Parathyroid adenoma (tissue), 2 donors: ENCODE measurements at regions not wholly inside any gene's neighbourhood (a gene's known extent, or its start where the extent isn't known, plus 50 kb on each side); places are given as distances from the start of the nearest gene placed in this dataset.

Source experiments
- H2AFZ ChIP-seq: fragments of 300-600 bp; sonication (generic); one replicate; pipeline ENCODE4 v1.7.0; 2017; ENCODE audit warnings: antibody characterized with exemption, mild to moderate bottlenecking
- H3K27ac ChIP-seq: fragments of 300-600 bp; sonication (generic); one replicate; pipeline ENCODE4 v1.7.0; 2017
- H3K27me3 ChIP-seq: fragments of 300-600 bp; sonication (generic); one replicate; pipeline ENCODE4 v1.7.0; 2017; ENCODE audit warnings: low read length; ENCODE audit not compliant: control insufficient read depth, insufficient read depth
- H3K36me3 ChIP-seq: fragments of 300-600 bp; sonication (generic); one replicate; pipeline ENCODE4 v1.7.0; 2017; ENCODE audit warnings: low read length; ENCODE audit not compliant: control insufficient read depth, insufficient read depth
- H3K4me1 ChIP-seq: fragments of 300-600 bp; sonication (generic); one replicate; pipeline ENCODE4 v1.7.0; 2017; ENCODE audit warnings: control low read depth
- H3K4me2 ChIP-seq: fragments of 300-600 bp; sonication (generic); one replicate; pipeline ENCODE4 v1.7.0; 2017; ENCODE audit warnings: low read length
- H3K4me3 ChIP-seq: fragments of 300-600 bp; sonication (generic); one replicate; pipeline ENCODE4 v1.7.0; 2017; ENCODE audit warnings: low read depth, low read length
- H3K79me2 ChIP-seq: fragments of 300-600 bp; sonication (generic); one replicate; pipeline ENCODE4 v1.7.0; 2017; ENCODE audit warnings: control low read depth
- H3K9ac ChIP-seq: fragments of 300-600 bp; sonication (generic); one replicate; pipeline ENCODE4 v1.7.0; 2017; ENCODE audit warnings: mild to moderate bottlenecking
- H3K9me3 ChIP-seq: fragments of 300-600 bp; sonication (generic); one replicate; pipeline ENCODE4 v1.7.0; 2017; ENCODE audit warnings: low read length; ENCODE audit not compliant: control insufficient read depth
- TF ChIP-seq, protein P1 (sequence below): fragments of 300-600 bp; sonication (generic); IDR thresholded peaks from one replicate; pipeline ENCODE4 v1.7.0; 2017; ENCODE audit warnings: antibody characterized with exemption, mild to moderate bottlenecking
- donor health status: primary hyperparathyroidism.

DNA sequence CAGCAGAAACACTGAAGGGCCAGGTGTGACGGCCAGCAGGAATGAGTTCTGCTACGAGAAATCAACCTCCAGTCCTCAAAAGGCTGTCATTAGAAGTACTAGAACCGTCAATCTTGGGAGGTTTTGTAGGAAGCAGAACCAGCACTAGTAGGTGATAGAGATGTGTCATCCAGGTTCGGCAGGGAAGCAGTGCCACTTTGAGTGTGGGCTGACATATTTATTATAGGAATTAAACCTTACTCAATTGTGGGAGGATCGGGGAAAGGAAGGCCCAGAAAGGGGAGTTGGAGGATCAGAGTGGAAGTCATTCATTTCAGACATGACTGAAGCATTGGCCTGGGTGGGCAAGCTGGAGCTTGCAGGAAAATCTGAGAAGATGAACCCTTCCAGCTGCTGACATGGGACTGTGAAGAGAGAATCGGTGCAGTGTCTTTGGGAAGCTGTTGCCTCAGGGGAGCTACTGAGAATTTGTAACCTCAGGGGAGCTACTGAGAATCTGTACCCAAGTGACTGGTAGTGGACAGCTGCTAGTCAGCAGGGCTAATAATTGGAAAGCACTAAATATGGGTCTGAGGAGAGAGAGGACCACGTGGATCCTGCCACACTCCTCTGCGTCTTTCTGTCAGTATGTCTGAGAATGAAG is 177.4 kb downstream of the SPRY1 start:
- H3K36me3 ChIP-seq, result no peaks in the 10 kb centered on the region
- no peaks in the 10 kb centered on the region for H3K27me3 ChIP-seq
- H3K9ac ChIP-seq, result no peak overlapping the region
- H3K9me3 ChIP-seq, result no peaks in the 10 kb centered on the region
- H3K4me1 ChIP-seq, result no peaks in the 10 kb centered on the region
- H2AFZ ChIP-seq, result no peak overlapping the region
- TF ChIP-seq, protein P1, sequence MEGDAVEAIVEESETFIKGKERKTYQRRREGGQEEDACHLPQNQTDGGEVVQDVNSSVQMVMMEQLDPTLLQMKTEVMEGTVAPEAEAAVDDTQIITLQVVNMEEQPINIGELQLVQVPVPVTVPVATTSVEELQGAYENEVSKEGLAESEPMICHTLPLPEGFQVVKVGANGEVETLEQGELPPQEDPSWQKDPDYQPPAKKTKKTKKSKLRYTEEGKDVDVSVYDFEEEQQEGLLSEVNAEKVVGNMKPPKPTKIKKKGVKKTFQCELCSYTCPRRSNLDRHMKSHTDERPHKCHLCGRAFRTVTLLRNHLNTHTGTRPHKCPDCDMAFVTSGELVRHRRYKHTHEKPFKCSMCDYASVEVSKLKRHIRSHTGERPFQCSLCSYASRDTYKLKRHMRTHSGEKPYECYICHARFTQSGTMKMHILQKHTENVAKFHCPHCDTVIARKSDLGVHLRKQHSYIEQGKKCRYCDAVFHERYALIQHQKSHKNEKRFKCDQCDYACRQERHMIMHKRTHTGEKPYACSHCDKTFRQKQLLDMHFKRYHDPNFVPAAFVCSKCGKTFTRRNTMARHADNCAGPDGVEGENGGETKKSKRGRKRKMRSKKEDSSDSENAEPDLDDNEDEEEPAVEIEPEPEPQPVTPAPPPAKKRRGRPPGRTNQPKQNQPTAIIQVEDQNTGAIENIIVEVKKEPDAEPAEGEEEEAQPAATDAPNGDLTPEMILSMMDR, result no peak
- no peak overlapping the region for H3K4me2 ChIP-seq
- H3K79me2 ChIP-seq, result no peaks in the 10 kb centered on the region
- no peak overlapping the region for H3K4me3 ChIP-seq
- H3K27ac ChIP-seq, result no peak overlapping the region

DNA sequence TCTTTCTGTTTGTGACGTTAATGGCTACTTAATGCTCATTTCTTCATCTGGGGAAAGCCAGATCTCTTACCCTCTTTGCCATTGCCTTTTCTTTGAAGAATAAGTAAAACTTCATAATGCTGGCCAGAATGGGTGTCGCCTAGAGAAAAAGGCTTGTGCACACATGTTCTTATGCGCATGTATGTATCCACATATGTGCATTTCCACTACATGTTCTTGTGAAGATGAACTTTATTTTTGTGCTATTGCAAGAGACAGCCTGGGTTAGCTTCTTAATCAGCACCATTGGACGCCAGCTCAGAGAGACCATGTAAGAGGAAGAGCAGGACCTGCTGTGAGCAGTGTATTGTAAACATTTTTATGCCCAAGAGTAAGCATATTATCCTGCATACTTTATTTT is 178.7 kb downstream of the SPRY1 start:
- Histone ChIP-seq H3K9me3 (no peaks in the 10 kb centered on the region), H3K4me2 (no peak overlapping the region), H3K9ac (no peak overlapping the region), H2AFZ (no peak overlapping the region), H3K4me1 (no peaks in the 10 kb centered on the region), H3K36me3 (no peaks in the 10 kb centered on the region), H3K79me2 (no peaks in the 10 kb centered on the region), H3K27ac (no peak overlapping the region), H3K27me3 (no peaks in the 10 kb centered on the region), H3K4me3 (no peak overlapping the region)
- TF ChIP-seq, protein P1, result no peak

DNA sequence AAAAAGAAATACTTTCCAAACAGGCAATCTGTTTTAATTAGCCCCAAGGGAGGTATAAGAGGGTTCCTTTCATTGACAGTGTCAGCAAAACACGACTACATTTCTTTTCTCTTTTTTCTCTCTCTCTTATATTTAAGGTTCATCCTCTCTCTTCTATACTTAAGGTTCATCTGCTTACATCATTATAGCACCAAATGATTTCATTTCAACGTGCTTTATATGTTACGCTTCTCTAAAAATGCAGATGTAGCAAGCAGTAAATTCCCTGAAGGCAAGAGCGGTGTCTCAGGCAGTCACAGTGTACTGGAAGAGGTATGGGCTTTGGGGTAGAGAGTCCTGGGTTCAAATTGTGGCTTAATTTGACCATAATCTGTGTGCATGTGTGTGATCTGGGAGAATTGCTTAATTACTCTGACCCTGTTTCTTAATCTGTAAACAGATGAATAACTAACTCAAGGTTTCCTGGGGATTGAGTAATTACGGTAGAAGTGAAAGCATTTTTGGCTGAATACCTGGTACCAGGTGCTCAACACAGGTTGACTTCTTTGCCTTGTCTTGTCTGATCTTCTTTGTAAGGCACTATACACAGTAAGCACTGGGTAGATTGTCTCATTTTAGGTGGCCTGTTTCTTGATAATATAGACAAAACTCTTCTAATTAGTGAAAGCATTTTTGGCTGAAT is 180.8 kb downstream of the SPRY1 start:
- H3K4me3 ChIP-seq, result no peak overlapping the region
- H2AFZ ChIP-seq, result no peak overlapping the region
- H3K9me3 ChIP-seq, result no peaks in the 10 kb centered on the region
- no peaks in the 10 kb centered on the region for H3K79me2 ChIP-seq
- TF ChIP-seq, protein P1, result no peak
- H3K4me1 ChIP-seq, result no peaks in the 10 kb centered on the region
- H3K27me3 ChIP-seq, result no peaks in the 10 kb centered on the region
- no peak overlapping the region for H3K27ac ChIP-seq
- H3K9ac ChIP-seq, result no peak overlapping the region
- H3K4me2 ChIP-seq, result no peak overlapping the region
- no peaks in the 10 kb centered on the region for H3K36me3 ChIP-seq

DNA sequence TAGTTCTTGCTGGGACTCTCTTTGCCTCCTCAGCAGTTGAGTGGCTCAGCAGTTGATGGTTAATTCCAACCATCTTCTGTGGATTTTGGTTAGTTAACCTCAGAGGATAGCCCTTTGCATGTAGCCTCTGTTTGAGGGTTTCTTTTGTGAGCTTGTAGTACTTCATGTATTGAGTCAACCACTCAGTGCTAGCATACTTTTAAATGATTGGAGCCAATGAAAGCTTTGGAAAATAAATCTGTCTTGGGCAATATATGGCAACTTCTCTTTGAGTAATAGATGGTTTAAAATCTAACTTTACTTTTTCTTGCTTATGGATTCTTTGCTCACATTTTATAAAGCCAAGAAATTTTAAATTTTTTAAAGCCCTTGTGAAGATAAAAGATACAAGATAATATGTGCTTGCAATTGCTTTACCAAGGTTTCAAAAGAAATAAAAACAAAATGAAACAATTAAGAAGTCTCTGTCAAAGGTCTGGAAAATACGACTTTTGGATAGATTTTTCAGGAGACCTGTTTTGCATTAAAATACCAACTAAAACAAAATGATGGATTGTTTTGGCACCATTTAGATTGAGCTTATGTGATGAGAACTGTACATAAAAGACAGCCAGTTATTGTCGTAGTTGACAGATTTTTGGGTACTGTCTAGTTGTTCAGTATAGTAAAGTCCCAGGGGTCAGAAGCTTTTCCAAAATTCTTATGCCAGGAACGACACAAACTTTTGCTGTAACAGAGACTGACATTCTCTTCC is 181.9 kb downstream of the SPRY1 start:
- no peak overlapping the region for H3K4me3 ChIP-seq

More for the DNA sequence above, 181.9 kb downstream of the SPRY1 start:
- TF ChIP-seq, protein P1, result no peak
- Histone ChIP-seq H3K79me2 (no peaks in the 10 kb centered on the region), H3K27ac (no peak overlapping the region), H3K36me3 (no peaks in the 10 kb centered on the region), H3K9ac (no peak overlapping the region), H3K4me2 (no peak overlapping the region), H2AFZ (no peak overlapping the region), H3K9me3 (no peaks in the 10 kb centered on the region), H3K27me3 (no peaks in the 10 kb centered on the region), H3K4me1 (no peaks in the 10 kb centered on the region)
